Trophoblast cell (in vitro differentiated cells and primary cell): ENCODE measurements at regions not wholly inside any gene's neighbourhood (a gene's known extent, or its start where the extent isn't known, plus 50 kb on each side); places are given as distances from the start of the nearest gene placed in this dataset.
A peak's percentile ranks its signal among the peaks of the same experiment; 100 is the strongest.

Experiments
- DNase-seq, 2 donors: peaks; one replicate each; pipeline ENCODE4 v3.0.0-alpha.2; 2016
- H2AFZ ChIP-seq: 2 replicates; pipeline ENCODE4 v1.6.1; 2013; ENCODE audit warnings: low read length, moderate library complexity, mild to moderate bottlenecking; ENCODE audit not compliant: insufficient read depth, poor library complexity
- H2AK5ac ChIP-seq: 2 replicates; pipeline ENCODE4 v1.6.1; 2013; ENCODE audit warnings: mild to moderate bottlenecking, low read length
- H2BK120ac ChIP-seq: 2 replicates; pipeline ENCODE4 v1.6.1; 2013; ENCODE audit warnings: low read length, mild to moderate bottlenecking, moderate library complexity; ENCODE audit not compliant: insufficient read depth, poor library complexity
- H2BK12ac ChIP-seq: 2 replicates; pipeline ENCODE4 v1.6.1; 2013; ENCODE audit warnings: mild to moderate bottlenecking, low read length, moderate library complexity
- H2BK5ac ChIP-seq: 2 replicates; pipeline ENCODE4 v1.6.1; 2013; ENCODE audit warnings: low read length, low read depth, moderate library complexity, mild to moderate bottlenecking; ENCODE audit not compliant: poor library complexity
- H3K14ac ChIP-seq: 2 replicates; pipeline ENCODE4 v1.6.1; 2013; ENCODE audit warnings: mild to moderate bottlenecking, low read length
- H3K18ac ChIP-seq: 2 replicates; pipeline ENCODE4 v1.6.1; 2013; ENCODE audit warnings: mild to moderate bottlenecking, low read length
- H3K23ac ChIP-seq: 2 replicates; pipeline ENCODE4 v1.6.1; 2013; ENCODE audit warnings: low read length
- H3K27ac ChIP-seq: 2 replicates; pipeline ENCODE4 v1.5.1; 2013; ENCODE audit warnings: low read depth, mild to moderate bottlenecking, inconsistent platforms, low read length, moderate library complexity
- H3K27me3 ChIP-seq: 2 replicates; pipeline ENCODE4 v1.6.1; 2013; ENCODE audit warnings: inconsistent platforms, mild to moderate bottlenecking, low read length, moderate library complexity; ENCODE audit not compliant: insufficient read depth
- H3K36me3 ChIP-seq, 2 experiments: 1 replicate in 1 of 2; 2 replicates in 1 of 2; pipeline ENCODE4 v1.6.1; 2013; ENCODE audit warnings: low read length in 2 of 2, mild to moderate bottlenecking in 2 of 2, moderate library complexity in 1 of 2; ENCODE audit not compliant: insufficient read depth in 2 of 2, control insufficient read depth in 1 of 2
- H3K4ac ChIP-seq: 2 replicates; pipeline ENCODE4 v1.6.1; 2013; ENCODE audit warnings: low read depth, mild to moderate bottlenecking, low read length, moderate library complexity
- H3K4me1 ChIP-seq, 2 experiments: 1 replicate in 1 of 2; 2 replicates in 1 of 2; pipeline ENCODE4 v1.6.1; 2013; ENCODE audit warnings: low read length in 2 of 2, mild to moderate bottlenecking in 2 of 2, moderate library complexity in 1 of 2; ENCODE audit not compliant: insufficient read depth in 2 of 2, control insufficient read depth in 1 of 2
- H3K4me2 ChIP-seq: 2 replicates; pipeline ENCODE4 v1.6.1; 2013; ENCODE audit warnings: inconsistent platforms, mild to moderate bottlenecking, low read length, moderate library complexity
- H3K4me3 ChIP-seq: 2 replicates; pipeline ENCODE4 v1.5.1; 2013; ENCODE audit warnings: mild to moderate bottlenecking, low read depth, low read length, inconsistent platforms
- H3K79me1 ChIP-seq: one replicate; pipeline ENCODE4 v1.6.1; 2013; ENCODE audit warnings: low read length
- H3K79me2 ChIP-seq: 2 replicates; pipeline ENCODE4 v1.6.1; 2013; ENCODE audit warnings: low read length, mild to moderate bottlenecking; ENCODE audit not compliant: control insufficient read depth, insufficient read depth, poor library complexity
- H3K9ac ChIP-seq: 2 replicates; pipeline ENCODE4 v1.6.1; 2013; ENCODE audit warnings: mild to moderate bottlenecking, low read length
- H3K9me3 ChIP-seq: 2 replicates; pipeline ENCODE4 v1.6.1; 2013; ENCODE audit warnings: low read depth, mild to moderate bottlenecking, control low read depth, inconsistent platforms, low read length; ENCODE audit not compliant: insufficient read depth
- H4K12ac ChIP-seq: 2 replicates; pipeline ENCODE4 v1.6.1; 2013; ENCODE audit warnings: low read depth, mild to moderate bottlenecking, low read length, moderate library complexity
- H4K8ac ChIP-seq: 2 replicates; pipeline ENCODE4 v1.6.1; 2013; ENCODE audit warnings: low read depth, mild to moderate bottlenecking, low read length, moderate library complexity
- H4K91ac ChIP-seq: one replicate; pipeline ENCODE4 v1.6.1; 2013; ENCODE audit warnings: low read depth, mild to moderate bottlenecking, low read length, moderate library complexity
- WGBS: extraction: QIAGEN DNeasy Blood & Tissue Kit; methylation state at CpG from one replicate; pipeline ENCODE4 v1.1.7; 2013; ENCODE audit warnings: missing lambda C conversion rate; ENCODE audit not compliant: insufficient read length, insufficient coverage; ENCODE audit errors: extremely low coverage; 5-methylcytosine and 5-hydroxymethylcytosine counted together

- WGBS = no CpG with 5 or more reads among the region's 5 CpGs
- H3K4me1 ChIP-seq = no peaks in the 10 kb centered on the region
- H2AFZ ChIP-seq = no peak overlapping the region
- H3K27me3 ChIP-seq = no peaks in the 10 kb centered on the region
- H3K4me2 ChIP-seq = no peak overlapping the region
- H3K9me3 ChIP-seq = peaks cover under 1% of the 10 kb centered on the region
- no peak overlapping the region for H3K27ac ChIP-seq
- H3K4ac ChIP-seq = no peak overlapping the region
- DNase-seq = peak; percentile 18 to 71
- no peaks in the 10 kb centered on the region for H3K36me3 ChIP-seq
- no peaks in the 10 kb centered on the region for H3K79me2 ChIP-seq
- H3K23ac ChIP-seq = no peak overlapping the region
- no peak overlapping the region for H4K91ac ChIP-seq
- H3K18ac ChIP-seq = no peak overlapping the region
- no peak overlapping the region for H4K12ac ChIP-seq
- no peak overlapping the region for H3K4me3 ChIP-seq
- H3K9ac ChIP-seq = no peak overlapping the region
- H4K8ac ChIP-seq = no peak overlapping the region
- H3K14ac ChIP-seq = no peak overlapping the region
- no peak overlapping the region for H2BK120ac ChIP-seq
- H3K79me1 ChIP-seq = no peaks in the 10 kb centered on the region
- H2BK5ac ChIP-seq = no peak overlapping the region
- H2BK12ac ChIP-seq = no peak overlapping the region
- no peak overlapping the region for H2AK5ac ChIP-seq
These were observed 615.4 kb upstream of the B3GAT1 start for GRCh38 chr11:135027461-135027860.

- Histone ChIP-seq H3K79me2 (no peaks in the 10 kb centered on the region), H4K91ac (no peak overlapping the region), H3K9me3 (no peaks in the 10 kb centered on the region), H3K4me2 (no peak overlapping the region), H4K12ac (no peak overlapping the region), H3K79me1 (no peaks in the 10 kb centered on the region), H3K18ac (no peak overlapping the region), H2BK12ac (no peak overlapping the region), H3K4me3 (no peak overlapping the region), H2AK5ac (no peak overlapping the region), H2AFZ (no peak overlapping the region), H2BK120ac (no peak overlapping the region), H3K9ac (no peak overlapping the region), H3K27ac (no peak overlapping the region), H3K23ac (no peak overlapping the region), H4K8ac (no peak overlapping the region), H3K4me1 (no peaks in the 10 kb centered on the region), H3K14ac (no peak overlapping the region), H3K4ac (no peak overlapping the region), H2BK5ac (no peak overlapping the region), H3K36me3 (no peaks in the 10 kb centered on the region), H3K27me3 (no peaks in the 10 kb centered on the region)
- no CpG with 5 or more reads among the region's 2 CpGs for WGBS
- no peak for DNase-seq
These were observed 611.5 kb upstream of the B3GAT1 start for GRCh38 chr11:135023499-135023898.

GRCh38 chr11:135022454-135022853 lies 610.4 kb upstream of the B3GAT1 start:
- no peaks in the 10 kb centered on the region for H3K36me3 ChIP-seq
- no peak overlapping the region for H2AFZ ChIP-seq
- no peak overlapping the region for H3K9ac ChIP-seq
- H3K4me3 ChIP-seq = no peak overlapping the region
- H2BK12ac ChIP-seq = no peak overlapping the region
- no peak overlapping the region for H3K4ac ChIP-seq
- H3K4me1 ChIP-seq = no peaks in the 10 kb centered on the region
- H3K14ac ChIP-seq = no peak overlapping the region
- H2AK5ac ChIP-seq = no peak overlapping the region
- no peaks in the 10 kb centered on the region for H3K79me2 ChIP-seq
- H3K4me2 ChIP-seq = no peak overlapping the region
- no CpG with 5 or more reads among the region's 4 CpGs for WGBS
- H4K12ac ChIP-seq = no peak overlapping the region
- H3K27me3 ChIP-seq = no peaks in the 10 kb centered on the region
- no peak overlapping the region for H3K18ac ChIP-seq
- H4K8ac ChIP-seq = no peak overlapping the region
- no peaks in the 10 kb centered on the region for H3K79me1 ChIP-seq
- no peak for DNase-seq
- no peak overlapping the region for H3K23ac ChIP-seq
- no peaks in the 10 kb centered on the region for H3K9me3 ChIP-seq
- H4K91ac ChIP-seq = no peak overlapping the region
- no peak overlapping the region for H2BK5ac ChIP-seq
- H2BK120ac ChIP-seq = no peak overlapping the region
- H3K27ac ChIP-seq = no peak overlapping the region

GRCh38 chr11:135019899-135020298 lies 607.9 kb upstream of the B3GAT1 start:
- Histone ChIP-seq H3K4me1 (no peaks in the 10 kb centered on the region), H4K12ac (no peak overlapping the region), H3K4me3 (no peak overlapping the region), H3K4ac (no peak overlapping the region), H2BK120ac (no peak overlapping the region), H4K91ac (no peak overlapping the region), H3K27me3 (no peaks in the 10 kb centered on the region), H2AK5ac (no peak overlapping the region), H3K14ac (no peak overlapping the region), H2BK5ac (no peak overlapping the region), H2BK12ac (no peak overlapping the region), H3K79me2 (no peaks in the 10 kb centered on the region), H3K18ac (no peak overlapping the region), H3K79me1 (no peaks in the 10 kb centered on the region), H3K36me3 (no peaks in the 10 kb centered on the region), H3K9ac (no peak overlapping the region), H3K4me2 (no peak overlapping the region), H4K8ac (no peak overlapping the region), H3K27ac (no peak overlapping the region), H2AFZ (no peak overlapping the region), H3K9me3 (no peaks in the 10 kb centered on the region), H3K23ac (no peak overlapping the region)
- WGBS = no CpG with 5 or more reads among the region's 4 CpGs
- no peak for DNase-seq
